Superior temporal gyrus (tissue), 1 donor: ENCODE measurements at regions not wholly inside any gene's neighbourhood (a gene's known extent, or its start where the extent isn't known, plus 50 kb on each side); places are given as distances from the start of the nearest gene placed in this dataset.
"Not testable (repeated sequence)": the region's sequence is repeated elsewhere in the genome, so short reads cannot be mapped to it uniquely, and the experiment has no call there.

Source experiments
- DNase-seq: peaks from one replicate; pipeline ENCODE4 v3.0.0-alpha.2; 2016; ENCODE audit errors: extremely low spot score

GRCh38 chr9:84504360-84504759 lies 163.8 kb upstream of the SLC28A3 start:
- DNase-seq, result no peak

- no peak for DNase-seq
These were observed 157.9 kb upstream of the NTRK2 start for GRCh38 chr9:84511651-84512050.

DNA sequence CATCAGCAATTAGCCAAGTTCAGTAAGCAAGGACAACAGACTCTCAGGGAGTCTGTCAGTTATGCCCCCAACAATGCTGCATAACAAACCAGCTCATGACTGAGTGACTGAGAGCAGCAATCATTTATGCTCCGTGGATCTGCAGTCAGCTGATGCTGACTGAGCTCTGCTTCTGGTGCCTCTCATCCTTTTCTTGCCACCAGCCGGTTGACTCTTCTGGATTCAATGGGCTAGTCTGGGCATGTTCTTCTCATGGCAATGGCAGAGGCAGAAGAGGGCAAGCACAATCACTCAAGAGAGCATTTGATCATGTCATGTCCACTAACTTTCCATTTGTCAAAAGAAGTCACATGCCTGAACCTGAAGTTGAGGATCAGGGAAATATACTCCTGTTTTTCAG lies 157.0 kb upstream of the NTRK2 start:
- no peak for DNase-seq

DNA sequence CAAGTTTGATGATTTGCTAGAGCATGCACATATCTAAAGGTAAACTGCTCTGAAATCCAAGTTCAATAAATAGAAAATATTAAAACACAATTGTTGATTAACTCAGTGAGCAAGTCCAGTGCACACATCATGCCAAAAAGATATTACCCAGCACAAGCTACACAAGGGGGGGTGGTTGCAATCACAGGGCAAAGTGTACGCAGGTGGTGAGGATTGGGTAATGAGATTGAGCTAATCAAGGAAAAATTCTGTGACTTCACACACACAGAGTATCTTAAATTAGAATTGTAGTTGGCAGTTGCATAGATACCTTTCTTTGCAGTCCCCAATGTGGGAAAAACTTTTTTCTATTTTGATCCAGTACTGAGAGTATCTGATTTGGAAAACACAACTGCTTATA lies 156.1 kb upstream of the NTRK2 start:
- no peak for DNase-seq

DNA sequence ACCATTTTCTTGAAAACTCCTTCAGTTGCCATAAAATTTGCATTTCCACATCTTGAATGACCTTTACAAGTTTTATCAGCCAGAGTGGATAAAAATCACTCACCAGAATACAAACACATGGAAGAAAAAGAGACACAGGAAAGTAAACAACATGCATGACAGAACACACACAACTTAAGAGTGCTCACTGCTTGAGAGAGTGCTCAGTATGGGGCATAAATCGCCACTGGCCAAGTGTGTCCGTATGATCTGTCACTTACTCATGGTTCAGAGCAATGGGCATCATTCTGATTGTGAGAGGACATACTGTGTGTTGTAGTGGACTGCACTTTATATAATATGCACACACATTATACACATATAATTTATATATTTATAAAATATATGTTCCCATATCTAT lies 155.6 kb upstream of the NTRK2 start:
- no peak for DNase-seq

GRCh38 chr9:84514421-84514820 lies 155.1 kb upstream of the NTRK2 start:
- no peak for DNase-seq

DNA sequence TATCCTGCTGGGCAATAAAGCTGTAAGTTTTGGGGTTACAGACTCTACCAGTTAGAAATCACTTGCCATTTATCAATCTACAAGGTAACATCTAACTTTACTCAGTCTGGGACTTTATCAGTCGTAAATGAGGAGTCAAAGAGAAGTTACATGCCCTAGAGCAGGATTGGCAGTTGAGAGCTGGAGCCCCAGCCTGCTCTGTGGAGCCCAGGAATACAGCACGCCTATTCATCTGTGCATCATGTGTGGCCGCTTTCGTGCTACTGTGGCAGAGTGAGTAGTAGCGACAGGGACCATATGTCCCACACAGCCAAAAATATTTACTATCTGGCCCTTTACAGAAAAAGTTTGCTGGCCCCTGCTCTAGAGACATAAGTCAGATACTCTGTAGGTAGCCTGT lies 152.5 kb upstream of the NTRK2 start:
- no peak for DNase-seq

DNA sequence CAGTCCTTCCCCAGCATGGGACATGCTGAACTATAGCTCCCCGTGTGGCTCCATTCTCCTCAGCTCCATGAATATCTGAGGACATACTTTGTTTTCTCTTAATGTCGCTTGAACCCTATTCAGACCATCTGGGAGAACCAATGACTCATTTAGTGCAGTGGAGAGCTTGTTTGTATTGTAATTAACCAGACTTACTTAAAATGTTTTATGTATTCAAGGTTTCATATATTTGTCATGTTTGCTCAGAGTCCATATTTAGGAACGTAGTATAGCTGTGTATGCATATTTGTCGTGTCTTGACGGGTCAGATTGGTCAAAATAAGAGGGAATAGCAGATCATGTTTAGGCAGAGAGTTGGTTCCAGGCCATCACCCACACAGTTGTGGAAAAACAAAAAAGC lies 150.1 kb upstream of the NTRK2 start:
- DNase-seq, result no peak

DNA sequence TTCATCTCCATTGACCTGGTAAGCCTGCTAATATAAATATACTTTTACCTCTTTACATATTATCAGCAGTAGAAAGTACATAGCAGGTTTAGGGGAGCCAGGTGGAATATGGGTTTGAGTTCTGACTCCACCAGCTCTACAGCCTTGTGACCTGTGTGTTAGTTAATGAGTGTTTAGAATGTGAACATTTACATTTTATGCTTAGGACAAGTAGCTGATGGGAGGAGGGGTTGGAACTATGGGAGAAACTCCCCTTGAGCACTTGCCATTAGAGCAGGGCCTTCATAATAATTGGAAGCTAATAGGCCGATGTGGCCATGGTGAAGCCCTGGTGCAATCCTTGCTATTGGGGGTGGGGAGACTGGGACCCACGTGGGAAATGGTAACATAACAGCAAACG lies 148.3 kb upstream of the NTRK2 start:
- DNase-seq, result no peak

DNA sequence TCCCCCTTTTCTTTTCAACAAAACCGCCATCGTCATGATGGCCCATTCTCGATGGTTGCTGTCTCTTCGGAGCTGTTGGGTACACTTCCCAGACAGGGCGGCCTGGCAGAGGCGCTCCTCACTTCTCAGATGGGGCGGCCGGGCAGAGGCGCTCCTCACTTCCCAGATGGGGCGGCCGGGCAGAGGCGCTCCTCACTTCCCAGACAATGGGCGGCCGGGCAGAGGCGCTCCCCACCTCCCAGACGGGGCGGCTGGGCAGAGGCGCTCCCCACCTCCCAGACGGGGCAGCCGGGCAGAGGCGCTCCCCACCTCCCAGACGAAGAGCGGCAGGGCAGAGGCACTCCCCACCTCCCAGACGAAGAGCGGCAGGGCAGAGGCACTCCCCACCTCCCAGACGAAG lies 143.3 kb upstream of the NTRK2 start:
- DNase-seq, result not testable (repeated sequence)

GRCh38 chr9:84527060-84527720 lies 142.3 kb upstream of the NTRK2 start:
- DNase-seq, result not testable (repeated sequence)

- DNase-seq, result not testable (repeated sequence)
These were observed 133.6 kb upstream of the NTRK2 start for GRCh38 chr9:84535973-84536372.

DNA sequence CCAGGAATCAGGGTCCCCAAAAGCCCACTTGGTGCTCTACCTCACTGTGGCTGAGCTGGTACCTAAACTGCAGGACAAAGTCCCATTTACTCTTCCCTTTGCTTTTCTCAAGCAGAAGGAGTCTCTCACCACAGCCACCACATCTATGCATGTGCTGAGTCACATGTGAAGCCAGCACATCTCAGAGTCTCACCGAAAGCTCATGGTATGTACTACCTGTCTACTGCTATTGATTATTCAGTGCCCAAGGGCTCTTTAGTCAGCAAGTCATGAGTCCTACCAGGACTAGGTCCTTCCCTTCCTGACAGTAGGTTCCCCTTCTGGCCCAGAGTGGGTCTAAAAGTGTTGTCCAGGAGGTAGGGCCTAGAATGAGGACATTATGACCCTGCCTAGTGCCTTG lies 130.7 kb upstream of the NTRK2 start:
- no peak for DNase-seq

DNA sequence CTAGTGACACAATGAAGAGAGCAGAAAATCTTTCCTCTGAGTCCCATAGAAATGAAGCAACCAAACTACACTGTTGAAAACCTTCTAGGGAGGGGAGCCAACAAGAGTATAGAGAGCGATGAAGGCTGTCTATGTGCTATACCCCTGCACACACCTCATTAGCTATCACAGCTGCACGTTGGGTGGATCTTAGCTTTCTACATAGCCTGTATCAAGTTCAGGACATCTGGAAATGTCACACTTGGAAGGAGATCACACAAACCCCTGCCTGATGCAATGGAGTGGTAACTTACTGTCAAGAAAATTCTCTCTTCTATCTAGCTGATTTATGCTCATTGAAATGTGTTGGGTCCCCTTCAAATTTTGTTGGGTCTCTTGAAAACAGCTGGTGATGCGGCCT lies 127.0 kb upstream of the NTRK2 start:
- DNase-seq, result no peak

DNA sequence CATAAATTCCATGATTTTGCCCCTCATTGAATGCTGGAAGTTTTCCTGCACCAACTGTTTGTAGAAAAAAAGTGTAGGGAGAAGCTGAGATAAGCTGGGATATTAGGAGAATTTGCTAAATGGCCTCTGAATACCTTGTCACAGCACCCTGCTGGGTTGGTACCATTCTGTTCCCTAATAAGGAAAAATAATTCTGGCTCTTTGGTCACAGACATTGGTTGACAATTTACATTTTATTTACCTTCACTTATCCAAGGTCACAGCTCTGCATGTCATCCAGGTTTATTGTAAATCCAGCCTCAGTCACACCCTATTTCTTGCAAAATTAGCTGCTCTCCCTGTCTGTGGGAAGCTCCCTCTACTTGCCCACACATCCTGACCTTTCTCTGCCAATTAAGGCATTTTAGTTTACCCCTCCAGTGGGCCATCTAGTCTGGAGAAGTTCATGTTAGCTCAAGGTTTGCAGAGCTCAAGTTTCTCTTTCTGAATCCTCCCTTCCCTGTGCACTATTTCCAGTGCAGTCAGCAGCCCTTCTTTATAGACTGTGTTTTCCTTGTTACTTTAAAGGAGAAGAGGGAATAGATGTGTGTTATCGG lies 115.4 kb upstream of the NTRK2 start:
- DNase-seq, result no peak

DNA sequence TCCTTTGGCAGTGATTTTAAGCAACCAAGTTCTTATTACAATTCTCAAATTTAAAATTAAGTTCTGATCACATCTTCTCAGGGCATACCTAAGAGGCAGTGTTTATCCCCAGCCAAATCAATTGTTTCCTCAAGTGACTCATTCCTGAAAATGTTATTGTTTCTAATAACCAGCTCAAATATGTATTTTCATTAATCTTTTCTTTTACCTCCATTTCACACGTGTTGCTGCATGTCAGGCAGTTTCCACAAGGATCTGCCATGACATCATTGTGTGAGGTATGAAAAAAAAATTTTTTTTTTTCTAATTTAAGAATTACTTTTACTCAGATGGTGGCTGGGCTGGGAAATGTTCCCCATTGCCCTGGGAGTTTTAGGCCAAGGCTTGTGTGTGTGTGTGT lies 113.0 kb upstream of the NTRK2 start:
- no peak for DNase-seq

GRCh38 chr9:84557751-84558150 lies 111.8 kb upstream of the NTRK2 start:
- no peak for DNase-seq

DNA sequence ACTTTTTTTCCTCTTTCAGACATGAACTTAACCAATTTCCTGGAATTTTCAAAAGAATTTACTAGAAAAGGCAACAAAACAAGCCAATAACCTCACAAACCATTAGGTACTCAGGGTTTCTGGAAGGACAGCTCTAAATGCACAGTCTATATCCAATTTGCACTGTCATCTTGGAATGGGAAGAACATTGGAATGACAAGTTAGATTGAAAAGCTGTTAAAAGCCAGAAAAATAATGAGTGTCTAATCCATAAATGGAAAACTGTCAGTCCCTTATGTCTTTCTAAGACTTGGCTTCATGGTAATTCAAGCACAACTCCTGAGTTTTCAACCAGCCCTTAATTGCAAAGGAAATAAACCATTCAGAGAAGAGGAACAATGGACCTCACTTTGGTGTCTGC lies 105.8 kb upstream of the NTRK2 start:
- DNase-seq, result no peak

DNA sequence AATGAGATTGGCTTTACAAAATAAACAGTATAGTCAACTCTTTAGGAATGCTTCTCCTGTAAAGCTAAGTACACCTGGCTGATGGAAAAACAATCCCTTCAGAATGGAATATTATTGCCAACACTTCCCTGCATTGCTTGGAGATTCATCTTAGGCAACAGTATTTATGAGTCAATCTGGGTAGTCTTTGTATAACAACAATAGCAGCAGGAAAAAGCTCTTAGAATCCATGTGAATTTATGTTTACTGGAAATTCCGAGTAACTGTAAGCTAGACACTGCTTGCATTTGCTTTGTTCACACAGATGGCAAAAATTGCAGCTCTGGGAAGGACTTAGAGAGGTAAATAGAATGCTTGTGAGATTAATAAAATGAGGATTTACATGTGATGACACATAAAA lies 101.7 kb upstream of the NTRK2 start:
- DNase-seq, result no peak

GRCh38 chr9:84570482-84571154 lies 98.9 kb upstream of the NTRK2 start:
- DNase-seq, result no peak

GRCh38 chr9:84573083-84573482 lies 96.4 kb upstream of the NTRK2 start:
- DNase-seq, result no peak

GRCh38 chr9:84575705-84576104 lies 93.8 kb upstream of the NTRK2 start:
- no peak for DNase-seq

DNA sequence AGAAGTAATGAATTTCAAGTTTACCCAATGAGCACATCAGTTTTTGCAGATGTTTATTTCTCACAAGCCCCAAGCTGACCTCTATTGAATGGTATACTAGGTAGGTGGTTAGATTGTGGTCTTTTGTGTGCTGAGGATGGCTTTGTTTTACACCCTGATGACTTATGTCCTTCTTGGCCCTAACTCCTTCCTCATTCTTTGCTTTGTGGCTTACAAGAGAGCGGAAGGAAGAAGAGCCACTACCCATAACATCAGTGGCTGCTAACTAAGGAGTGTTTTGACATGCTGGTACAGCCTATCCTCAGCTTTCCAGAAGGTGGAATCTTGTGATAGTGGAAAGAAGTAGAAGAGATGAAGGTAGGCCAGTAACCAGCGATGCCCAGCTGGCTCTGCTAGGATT lies 85.7 kb upstream of the NTRK2 start:
- peak; percentile 14 for DNase-seq
